Loucy (cell line): ENCODE measurements at regions not wholly inside any gene's neighbourhood (a gene's known extent, or its start where the extent isn't known, plus 50 kb on each side); places are given as distances from the start of the nearest gene placed in this dataset.

ENCODE experiments used
- H2AFZ ChIP-seq: fragments of 200-600 bp; sonication (generic); 2 replicates; pipeline ENCODE4 v1.6.0; 2016; ENCODE audit warnings: antibody characterized with exemption, mild to moderate bottlenecking, low read length, moderate library complexity
- H3F3A ChIP-seq: fragments of 200-600 bp; 2 replicates; pipeline ENCODE4 v1.6.0; 2016; ENCODE audit warnings: antibody characterized with exemption, low read depth, mild to moderate bottlenecking
- H3K27me3 ChIP-seq: fragments of 200-600 bp; sonication (generic); 2 replicates; pipeline ENCODE4 v1.6.1; 2014; ENCODE audit warnings: low read length, mild to moderate bottlenecking; ENCODE audit not compliant: insufficient read depth, poor library complexity, severe bottlenecking
- H3K36me3 ChIP-seq: fragments of 200-600 bp; sonication (generic); 2 replicates; pipeline ENCODE4 v1.6.1; 2016; ENCODE audit warnings: low read length; ENCODE audit not compliant: insufficient read depth
- H3K4me1 ChIP-seq: fragments of 200-600 bp; sonication (generic); 2 replicates; pipeline ENCODE4 v1.5.1; 2014; ENCODE audit warnings: low read length, mild to moderate bottlenecking; ENCODE audit not compliant: insufficient read depth, poor library complexity, severe bottlenecking
- H3K4me2 ChIP-seq: fragments of 200-600 bp; sonication (generic); 2 replicates; pipeline ENCODE4 v1.6.0; 2014; ENCODE audit warnings: antibody characterized with exemption, low read length, low read depth, mild to moderate bottlenecking; ENCODE audit not compliant: poor library complexity, severe bottlenecking
- H3K4me3 ChIP-seq: fragments of 200-600 bp; sonication (generic); 2 replicates; pipeline ENCODE4 v1.5.1; 2014; ENCODE audit warnings: low read length, mild to moderate bottlenecking, mixed read lengths; ENCODE audit not compliant: poor library complexity, severe bottlenecking
- H3K79me2 ChIP-seq: fragments of 200-600 bp; sonication (generic); 2 replicates; pipeline ENCODE4 v1.6.1; 2014; ENCODE audit warnings: low read length; ENCODE audit not compliant: insufficient read depth
- H3K9ac ChIP-seq: fragments of 200-600 bp; sonication (generic); 2 replicates; pipeline ENCODE4 v1.6.0; 2014; ENCODE audit warnings: mild to moderate bottlenecking, low read depth, low read length, moderate library complexity; ENCODE audit not compliant: poor library complexity, severe bottlenecking
- H3K9me2 ChIP-seq: fragments of 200-600 bp; sonication (generic); replicated peaks from 2 replicates; pipeline ENCODE4 v1.6.1; 2016; ENCODE audit warnings: low read depth, low read length, mixed read lengths
- H3K9me3 ChIP-seq: fragments of 200-600 bp; sonication (generic); 2 replicates; pipeline ENCODE4 v1.6.1; 2014; ENCODE audit warnings: mild to moderate bottlenecking, antibody characterized with exemption, low read length, low read depth; ENCODE audit not compliant: insufficient read depth
- H4K20me1 ChIP-seq: fragments of 200-600 bp; sonication (generic); 2 replicates; pipeline ENCODE4 v1.6.0; 2014; ENCODE audit warnings: antibody characterized with exemption, low read length, mild to moderate bottlenecking; ENCODE audit not compliant: insufficient read depth, poor library complexity, severe bottlenecking
- EZH2phosphoT487 ChIP-seq: fragments of 200-600 bp; IDR thresholded peaks from 2 replicates; pipeline ENCODE4 v1.6.1; 2018; ENCODE audit warnings: antibody characterized with exemption, mild to moderate bottlenecking, moderate library complexity, borderline replicate concordance
- TF ChIP-seq, protein P1 (sequence below): fragments of 200-600 bp; sonication (generic); conservative IDR thresholded peaks from 2 replicates; pipeline ENCODE4 v1.5.1; 2014; ENCODE audit warnings: mild to moderate bottlenecking, antibody characterized with exemption, low read length

- H2AFZ ChIP-seq: no peak overlapping the region
- H3K36me3 ChIP-seq: no peaks in the 10 kb centered on the region
- H3K27me3 ChIP-seq: no peaks in the 10 kb centered on the region
- no peak overlapping the region for H3K4me3 ChIP-seq
- H3K9me2 ChIP-seq: no peaks in the 10 kb centered on the region
- H4K20me1 ChIP-seq: no peaks in the 10 kb centered on the region
- TF ChIP-seq, protein P1, sequence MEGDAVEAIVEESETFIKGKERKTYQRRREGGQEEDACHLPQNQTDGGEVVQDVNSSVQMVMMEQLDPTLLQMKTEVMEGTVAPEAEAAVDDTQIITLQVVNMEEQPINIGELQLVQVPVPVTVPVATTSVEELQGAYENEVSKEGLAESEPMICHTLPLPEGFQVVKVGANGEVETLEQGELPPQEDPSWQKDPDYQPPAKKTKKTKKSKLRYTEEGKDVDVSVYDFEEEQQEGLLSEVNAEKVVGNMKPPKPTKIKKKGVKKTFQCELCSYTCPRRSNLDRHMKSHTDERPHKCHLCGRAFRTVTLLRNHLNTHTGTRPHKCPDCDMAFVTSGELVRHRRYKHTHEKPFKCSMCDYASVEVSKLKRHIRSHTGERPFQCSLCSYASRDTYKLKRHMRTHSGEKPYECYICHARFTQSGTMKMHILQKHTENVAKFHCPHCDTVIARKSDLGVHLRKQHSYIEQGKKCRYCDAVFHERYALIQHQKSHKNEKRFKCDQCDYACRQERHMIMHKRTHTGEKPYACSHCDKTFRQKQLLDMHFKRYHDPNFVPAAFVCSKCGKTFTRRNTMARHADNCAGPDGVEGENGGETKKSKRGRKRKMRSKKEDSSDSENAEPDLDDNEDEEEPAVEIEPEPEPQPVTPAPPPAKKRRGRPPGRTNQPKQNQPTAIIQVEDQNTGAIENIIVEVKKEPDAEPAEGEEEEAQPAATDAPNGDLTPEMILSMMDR: no peak
- TF ChIP-seq EZH2phosphoT487: no peak
- H3F3A ChIP-seq: no peaks in the 10 kb centered on the region
- H3K4me2 ChIP-seq: no peak overlapping the region
- no peaks in the 10 kb centered on the region for H3K9me3 ChIP-seq
- H3K9ac ChIP-seq: no peak overlapping the region
- H3K4me1 ChIP-seq: no peaks in the 10 kb centered on the region
- H3K79me2 ChIP-seq: no peaks in the 10 kb centered on the region
Observed at GRCh38 chr13:74977498-74977897, 504.5 kb downstream of the TBC1D4 start.

GRCh38 chr13:74975111-74975510, 506.9 kb downstream of the TBC1D4 start:
- Histone ChIP-seq H3K4me2 (no peak overlapping the region), H3K4me3 (no peak overlapping the region), H3K4me1 (no peaks in the 10 kb centered on the region), H3K79me2 (no peaks in the 10 kb centered on the region), H4K20me1 (no peaks in the 10 kb centered on the region), H3K9me2 (no peaks in the 10 kb centered on the region), H3K9me3 (no peaks in the 10 kb centered on the region), H3K36me3 (no peaks in the 10 kb centered on the region), H2AFZ (no peak overlapping the region), H3K9ac (no peak overlapping the region), H3K27me3 (no peaks in the 10 kb centered on the region), H3F3A (no peaks in the 10 kb centered on the region)
- TF ChIP-seq, protein P1: no peak
- TF ChIP-seq EZH2phosphoT487: no peak

DNA sequence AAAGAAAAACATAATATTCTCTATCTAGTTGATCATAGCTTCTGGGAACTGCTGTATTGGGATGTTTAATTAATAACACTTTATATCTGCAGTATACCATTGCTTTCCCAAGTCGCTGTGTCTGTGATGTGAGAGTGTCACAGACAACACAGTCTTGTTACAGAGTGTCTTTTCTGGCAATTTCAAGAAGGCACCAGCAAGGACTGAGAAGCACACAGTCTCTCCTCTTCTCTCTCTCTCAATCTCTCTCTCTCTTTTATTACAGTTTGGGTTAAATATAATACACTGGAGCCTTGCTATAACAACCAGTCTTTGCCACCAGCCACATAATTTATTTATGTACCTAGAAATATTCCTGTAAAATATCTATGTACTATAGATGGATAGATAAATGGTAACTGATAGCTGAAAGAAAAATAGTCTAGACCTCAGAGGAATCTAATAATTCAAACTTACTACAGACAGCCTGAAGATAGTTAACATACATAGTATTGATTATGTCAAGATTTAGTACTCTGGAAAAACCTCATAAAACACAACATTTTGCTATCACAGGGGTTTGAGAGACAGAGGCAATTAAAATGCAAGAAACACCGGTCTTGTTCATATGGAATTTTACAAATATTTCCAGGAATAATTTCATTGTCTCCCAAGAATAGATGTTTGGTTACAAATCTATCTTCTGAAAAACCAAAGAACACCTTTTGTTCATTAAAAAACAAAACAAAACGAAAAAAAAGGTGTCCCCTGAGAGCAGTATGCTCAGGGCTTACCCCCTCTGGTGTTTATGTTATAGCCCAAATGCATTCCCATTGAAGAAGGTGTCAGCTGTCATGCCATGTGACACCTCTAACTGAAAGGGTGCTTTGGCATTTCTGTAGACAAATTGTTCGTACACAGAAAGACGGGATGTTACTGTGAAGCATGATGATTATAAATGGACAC, 507.8 kb downstream of the TBC1D4 start:
- Histone ChIP-seq H3K9ac (no peak overlapping the region), H3K4me3 (no peak overlapping the region), H2AFZ (no peak overlapping the region), H4K20me1 (no peaks in the 10 kb centered on the region), H3K9me3 (no peaks in the 10 kb centered on the region), H3K9me2 (no peaks in the 10 kb centered on the region), H3K36me3 (no peaks in the 10 kb centered on the region), H3K4me2 (no peak overlapping the region), H3K79me2 (no peaks in the 10 kb centered on the region), H3K4me1 (no peaks in the 10 kb centered on the region), H3K27me3 (no peaks in the 10 kb centered on the region), H3F3A (no peaks in the 10 kb centered on the region)
- no peak for TF ChIP-seq EZH2phosphoT487

DNA sequence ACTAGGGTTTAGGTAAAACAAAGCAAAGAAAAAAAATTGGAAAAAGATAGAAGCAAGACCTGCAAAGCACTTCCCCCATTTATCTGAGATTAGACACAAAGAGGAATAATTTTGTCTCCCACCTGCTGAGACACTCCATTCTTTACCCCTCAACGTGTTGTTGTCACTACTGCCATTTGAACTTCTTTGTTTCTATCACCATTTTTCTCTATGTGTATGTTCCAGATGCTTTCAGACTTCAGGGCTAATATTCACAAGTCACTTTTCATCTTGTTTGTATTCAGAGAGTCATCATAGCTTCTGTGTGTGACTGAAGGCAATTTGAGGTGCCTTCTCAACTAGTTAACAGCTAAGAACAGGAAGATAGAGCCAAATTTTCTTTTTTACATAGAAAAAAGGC, 512.5 kb downstream of the TBC1D4 start:
- Histone ChIP-seq H3K9me2 (no peaks in the 10 kb centered on the region), H3K4me2 (no peak overlapping the region), H3K4me1 (no peaks in the 10 kb centered on the region), H3K36me3 (no peaks in the 10 kb centered on the region), H3F3A (no peaks in the 10 kb centered on the region), H4K20me1 (no peaks in the 10 kb centered on the region), H2AFZ (no peak overlapping the region), H3K4me3 (no peak overlapping the region), H3K9ac (no peak overlapping the region), H3K9me3 (no peaks in the 10 kb centered on the region), H3K27me3 (no peaks in the 10 kb centered on the region), H3K79me2 (no peaks in the 10 kb centered on the region)
- TF ChIP-seq, protein P1: no peak
- TF ChIP-seq EZH2phosphoT487: no peak
